ENCODE measurements at regions not wholly inside any gene's neighbourhood (a gene's known extent, or its start where the extent isn't known, plus 50 kb on each side); places are given as distances from the start of the nearest gene placed in this dataset.
"Not testable (repeated sequence)": the region's sequence is repeated elsewhere in the genome, so short reads cannot be mapped to it uniquely, and the experiment has no call there.

GRCh38 chr1:212166244-212166643, 119.0 kb upstream of the PPP2R5A start:
- no peak overlapping the region for H3K4me3 Mint-ChIP-seq
- H3K27ac ChIP-seq (ENCODE audit: low read length): no peak overlapping the region
- DNase-seq (no peak), ATAC-seq (no peak)
- H3K9me3 ChIP-seq (ENCODE audit: control insufficient read depth, insufficient read depth, low read length): no peaks in the 10 kb centered on the region
- no peaks in the 10 kb centered on the region for H3K36me3 ChIP-seq (ENCODE audit: control insufficient read depth, insufficient read depth, low read length)
- no peaks in the 10 kb centered on the region for H3K27me3 ChIP-seq (ENCODE audit: control insufficient read depth, insufficient read depth, low read length)
- no peak for TF ChIP-seq CTCF (IDR thresholded peaks at IDR 0.05)
- WGBS (ENCODE audit: insufficient coverage): 50% methylated on average over 4 of the region's 4 CpGs
- peaks cover 19% of the 10 kb centered on the region for H3K4me1 ChIP-seq (ENCODE audit: control insufficient read depth, insufficient read depth, low read length)
- no peaks in the 10 kb centered on the region for H3K9me3 Mint-ChIP-seq
- no peak overlapping the region for H3K4me3 ChIP-seq (ENCODE audit: low read length)
- H3K27me3 Mint-ChIP-seq (ENCODE audit: low read depth in 2 of 2): peaks cover 0 to 3% of the 10 kb centered on the region in 2 donors
- H3K4me1 Mint-ChIP-seq: peaks cover 0 to 13% of the 10 kb centered on the region in 2 donors
- no peaks in the 10 kb centered on the region for H3K36me3 Mint-ChIP-seq
- no peak overlapping the region for H3K27ac Mint-ChIP-seq
- intact Hi-C loops (cut with micrococcal nuclease): loop anchor here (10.0 kb wide), 1 partner anchor 89 kb away; no protein-coding TSS in a partner anchor

DNA sequence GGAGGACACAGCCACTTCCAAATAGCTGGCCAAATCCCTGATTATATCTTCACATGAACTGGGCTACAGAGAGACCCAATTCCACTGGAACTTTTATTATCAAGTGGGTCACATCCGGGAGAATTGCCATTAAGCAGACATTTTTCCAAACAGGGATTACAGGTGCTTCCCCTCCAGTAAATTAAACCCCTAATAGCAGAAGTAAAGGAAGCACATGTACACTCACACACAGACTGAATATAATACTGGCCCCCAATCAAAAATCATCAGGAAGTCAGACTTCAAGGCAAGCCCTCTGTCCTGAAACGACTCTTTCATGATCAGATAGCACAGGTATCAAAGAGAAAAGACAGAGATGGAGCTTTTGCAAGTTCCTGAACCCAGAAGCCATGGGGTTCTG, 118.6 kb upstream of the PPP2R5A start:
- no peak overlapping the region for H3K4me3 ChIP-seq (ENCODE audit: low read length)
- ATAC-seq (no peak), DNase-seq (no peak)
- H3K36me3 ChIP-seq (ENCODE audit: control insufficient read depth, insufficient read depth, low read length): no peaks in the 10 kb centered on the region
- no peaks in the 10 kb centered on the region for H3K36me3 Mint-ChIP-seq
- no peaks in the 10 kb centered on the region for H3K27me3 ChIP-seq (ENCODE audit: control insufficient read depth, insufficient read depth, low read length)
- intact Hi-C loops (cut with micrococcal nuclease): loop anchor here (10.0 kb wide), 1 partner anchor 88 kb away; no protein-coding TSS in a partner anchor
- H3K9me3 ChIP-seq (ENCODE audit: control insufficient read depth, insufficient read depth, low read length): no peaks in the 10 kb centered on the region
- no peak overlapping the region for H3K4me3 Mint-ChIP-seq
- H3K27me3 Mint-ChIP-seq (ENCODE audit: low read depth in 2 of 2): peaks cover 0 to 3% of the 10 kb centered on the region in 2 donors
- H3K4me1 ChIP-seq (ENCODE audit: control insufficient read depth, insufficient read depth, low read length): peaks cover 15% of the 10 kb centered on the region
- H3K9me3 Mint-ChIP-seq: no peaks in the 10 kb centered on the region
- 21% methylated on average over 2 of the region's 2 CpGs for WGBS (ENCODE audit: insufficient coverage)
- H3K27ac Mint-ChIP-seq: no peak overlapping the region
- H3K27ac ChIP-seq (ENCODE audit: low read length): no peak overlapping the region
- TF ChIP-seq CTCF (IDR thresholded peaks at IDR 0.05): no peak
- H3K4me1 Mint-ChIP-seq: peaks cover 0 to 9% of the 10 kb centered on the region in 2 donors

DNA sequence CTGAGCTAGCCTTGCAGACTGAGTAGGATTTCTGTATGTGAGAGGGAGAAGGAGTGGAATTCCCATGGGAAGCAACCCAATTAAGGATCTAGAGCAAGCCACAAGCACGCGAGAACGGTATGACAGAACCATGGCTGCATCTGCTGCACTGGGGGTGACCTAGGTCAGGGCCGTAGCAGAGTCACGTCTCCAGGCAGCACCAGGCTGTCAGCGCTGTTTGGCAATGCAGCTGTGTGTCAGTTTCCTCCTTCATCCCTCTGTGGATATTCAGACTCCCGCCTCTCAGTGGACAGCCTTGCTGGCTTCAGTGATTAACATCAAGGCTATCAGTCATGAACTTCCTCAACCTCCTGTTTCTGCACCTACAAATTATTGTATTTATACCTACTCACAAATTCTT, 118.1 kb upstream of the PPP2R5A start:
- DNase-seq (no peak), ATAC-seq (no peak)
- TF ChIP-seq CTCF (IDR thresholded peaks at IDR 0.05): no peak
- Mint-ChIP-seq H3K9me3 (no peaks in the 10 kb centered on the region), H3K27ac (no peak overlapping the region), H3K4me1 (peaks cover 0 to 6% of the 10 kb centered on the region in 2 donors), H3K36me3 (no peaks in the 10 kb centered on the region), H3K4me3 (no peak overlapping the region), H3K27me3 (ENCODE audit: low read depth in 2 of 2) (peaks cover 0 to 3% of the 10 kb centered on the region in 2 donors)
- Histone ChIP-seq H3K27ac (ENCODE audit: low read length) (no peak overlapping the region), H3K9me3 (ENCODE audit: control insufficient read depth, insufficient read depth, low read length) (no peaks in the 10 kb centered on the region), H3K4me3 (ENCODE audit: low read length) (no peak overlapping the region), H3K36me3 (ENCODE audit: control insufficient read depth, insufficient read depth, low read length) (no peaks in the 10 kb centered on the region), H3K27me3 (ENCODE audit: control insufficient read depth, insufficient read depth, low read length) (no peaks in the 10 kb centered on the region), H3K4me1 (ENCODE audit: control insufficient read depth, insufficient read depth, low read length) (peaks cover 12% of the 10 kb centered on the region)
- WGBS (ENCODE audit: insufficient coverage): 43% methylated on average over 7 of the region's 7 CpGs
- intact Hi-C loops (cut with micrococcal nuclease): loop anchor here (10.0 kb wide), 1 partner anchor 88 kb away; no protein-coding TSS in a partner anchor

DNA sequence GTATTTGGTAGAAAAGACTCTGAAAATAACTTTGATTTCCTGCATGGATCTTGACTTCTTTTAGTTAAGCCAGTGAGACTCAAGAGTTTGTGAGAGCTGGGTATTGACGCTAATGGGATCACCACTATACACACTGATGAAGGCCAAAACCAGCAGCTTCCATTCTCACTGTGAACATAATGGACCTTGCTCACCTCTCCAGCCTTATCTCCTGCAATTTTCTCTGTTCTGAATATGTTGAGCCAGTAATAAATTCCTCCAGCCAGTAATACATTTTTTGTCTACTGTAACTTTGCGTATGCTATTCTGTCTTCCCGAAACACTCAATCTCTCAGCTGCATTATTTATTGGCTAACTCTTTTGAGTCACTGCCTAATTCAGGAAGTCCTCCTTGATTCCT, 111.6 kb upstream of the PPP2R5A start:
- WGBS (ENCODE audit: insufficient coverage): 80% methylated on average over 3 of the region's 3 CpGs
- TF ChIP-seq CTCF (IDR thresholded peaks at IDR 0.05): no peak
- no peaks in the 10 kb centered on the region for H3K9me3 ChIP-seq (ENCODE audit: control insufficient read depth, insufficient read depth, low read length)
- no peak overlapping the region for H3K27ac ChIP-seq (ENCODE audit: low read length)
- no peak overlapping the region for H3K4me3 ChIP-seq (ENCODE audit: low read length)
- intact Hi-C loops (cut with micrococcal nuclease): no loop called here
- H3K27me3 ChIP-seq (ENCODE audit: control insufficient read depth, insufficient read depth, low read length): no peaks in the 10 kb centered on the region
- DNase-seq (no peak), ATAC-seq (no peak)
- no peaks in the 10 kb centered on the region for H3K4me1 ChIP-seq (ENCODE audit: control insufficient read depth, insufficient read depth, low read length)
- Mint-ChIP-seq H3K36me3 (no peaks in the 10 kb centered on the region), H3K4me1 (no peaks in the 10 kb centered on the region), H3K27ac (no peak overlapping the region), H3K27me3 (ENCODE audit: low read depth in 2 of 2) (no peaks in the 10 kb centered on the region), H3K4me3 (no peak overlapping the region), H3K9me3 (no peaks in the 10 kb centered on the region)
- H3K36me3 ChIP-seq (ENCODE audit: control insufficient read depth, insufficient read depth, low read length): no peaks in the 10 kb centered on the region

GRCh38 chr1:212174295-212174694, 110.9 kb upstream of the PPP2R5A start:
- H3K4me3 ChIP-seq (ENCODE audit: low read length); H3K4me1 Mint-ChIP-seq; H3K27ac Mint-ChIP-seq; H3K27me3 Mint-ChIP-seq (ENCODE audit: low read depth in 2 of 2); H3K9me3 ChIP-seq (ENCODE audit: control insufficient read depth, insufficient read depth, low read length); H3K4me3 Mint-ChIP-seq; H3K27ac ChIP-seq (ENCODE audit: low read length); H3K36me3 Mint-ChIP-seq; H3K4me1 ChIP-seq (ENCODE audit: control insufficient read depth, insufficient read depth, low read length); intact Hi-C loops (cut with micrococcal nuclease); ATAC-seq; H3K27me3 ChIP-seq (ENCODE audit: control insufficient read depth, insufficient read depth, low read length); DNase-seq; H3K36me3 ChIP-seq (ENCODE audit: control insufficient read depth, insufficient read depth, low read length); H3K9me3 Mint-ChIP-seq: not testable (repeated sequence)
- 97% methylated on average over 9 of the region's 9 CpGs for WGBS (ENCODE audit: insufficient coverage)
